ACC112 (cell line): ENCODE measurements at regions not wholly inside any gene's neighbourhood (a gene's known extent, or its start where the extent isn't known, plus 50 kb on each side); places are given as distances from the start of the nearest gene placed in this dataset.

ENCODE experiments used
- H2AFZ ChIP-seq: fragments of 200-600 bp; sonication (generic); one replicate; pipeline ENCODE4 v1.6.0; 2017; ENCODE audit warnings: antibody characterized with exemption, low read length; ENCODE audit not compliant: unreplicated experiment
- H3K27ac ChIP-seq: fragments of 200-600 bp; sonication (generic); 2 replicates; pipeline ENCODE4 v1.5.1; 2014; ENCODE audit warnings: low read depth, mild to moderate bottlenecking, antibody characterized with exemption, low read length, moderate library complexity
- H3K27me3 ChIP-seq: fragments of 200-600 bp; sonication (generic); 2 replicates; pipeline ENCODE4 v1.6.1; 2014; ENCODE audit warnings: mild to moderate bottlenecking, antibody characterized with exemption, low read length, moderate library complexity, mixed read lengths; ENCODE audit not compliant: insufficient read depth
- H3K36me3 ChIP-seq: fragments of 200-600 bp; sonication (generic); 2 replicates; pipeline ENCODE4 v1.6.1; 2016; ENCODE audit warnings: mild to moderate bottlenecking, antibody characterized with exemption, low read length, moderate library complexity, mixed read lengths; ENCODE audit not compliant: insufficient read depth
- H3K4me1 ChIP-seq: fragments of 200-600 bp; sonication (generic); one replicate; pipeline ENCODE4 v1.6.1; 2016; ENCODE audit warnings: low read length, mixed read lengths; ENCODE audit not compliant: insufficient read depth, unreplicated experiment, control insufficient read depth
- H3K4me3 ChIP-seq: fragments of 200-600 bp; sonication (generic); 2 replicates; pipeline ENCODE4 v1.5.1; 2014; ENCODE audit warnings: mild to moderate bottlenecking, low read depth, low read length
- H3K79me2 ChIP-seq: fragments of 200-600 bp; sonication (generic); one replicate; pipeline ENCODE4 v1.6.0; 2016; ENCODE audit warnings: low read length; ENCODE audit not compliant: control insufficient read depth, unreplicated experiment, insufficient read depth

DNA sequence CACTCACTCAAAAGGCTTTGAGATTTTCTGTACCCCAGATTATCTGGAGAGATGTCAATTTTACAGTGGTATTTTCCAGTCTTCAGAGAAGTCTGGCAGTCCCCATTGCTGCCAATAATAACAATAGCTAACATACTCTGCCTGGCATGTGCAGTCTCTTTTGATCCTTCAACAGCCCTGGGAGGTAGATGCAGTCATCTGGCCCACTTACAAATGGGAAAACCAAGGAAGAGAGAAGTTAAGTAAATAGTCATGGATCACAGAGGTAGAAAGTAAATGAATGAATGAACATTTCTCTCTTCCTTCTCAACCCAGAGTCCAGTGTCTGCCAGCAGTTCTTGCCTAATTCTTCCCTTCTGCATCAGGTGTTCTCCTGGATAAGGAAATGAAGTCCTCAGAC is 113.0 kb upstream of the EDNRA start:
- H3K4me3 ChIP-seq: no peak overlapping the region
- no peak overlapping the region for H2AFZ ChIP-seq
- H3K27me3 ChIP-seq: no peaks in the 10 kb centered on the region
- H3K36me3 ChIP-seq: no peaks in the 10 kb centered on the region; the same call in 1 of the 2 replicates
- H3K79me2 ChIP-seq: no peaks in the 10 kb centered on the region
- H3K27ac ChIP-seq: no peak overlapping the region
- H3K4me1 ChIP-seq: peaks cover 58% of the 10 kb centered on the region

DNA sequence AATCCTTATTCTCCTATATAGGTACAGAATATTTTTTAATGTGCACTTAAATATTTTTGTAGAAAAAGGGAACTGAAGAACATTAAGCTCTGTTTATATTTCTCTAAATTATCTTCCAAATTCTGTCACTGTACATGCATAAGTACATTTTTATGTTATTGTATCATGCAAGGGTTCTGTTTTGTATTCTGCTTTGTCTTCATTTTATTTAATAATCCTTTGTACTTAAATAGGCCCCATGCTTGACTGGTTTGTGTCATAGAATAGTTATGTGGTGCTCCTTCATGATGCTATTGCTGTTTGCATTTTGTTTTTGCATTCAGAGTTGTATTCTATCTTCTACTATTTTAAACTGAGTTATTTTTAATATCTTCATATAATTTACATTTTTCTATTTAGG is 111.9 kb upstream of the EDNRA start:
- no peaks in the 10 kb centered on the region; the same call in 1 of the 2 replicates for H3K36me3 ChIP-seq
- no peak overlapping the region for H2AFZ ChIP-seq
- peaks cover 54% of the 10 kb centered on the region for H3K4me1 ChIP-seq
- H3K4me3 ChIP-seq: no peak overlapping the region
- H3K79me2 ChIP-seq: no peaks in the 10 kb centered on the region
- H3K27me3 ChIP-seq: no peaks in the 10 kb centered on the region
- H3K27ac ChIP-seq: no peak overlapping the region

DNA sequence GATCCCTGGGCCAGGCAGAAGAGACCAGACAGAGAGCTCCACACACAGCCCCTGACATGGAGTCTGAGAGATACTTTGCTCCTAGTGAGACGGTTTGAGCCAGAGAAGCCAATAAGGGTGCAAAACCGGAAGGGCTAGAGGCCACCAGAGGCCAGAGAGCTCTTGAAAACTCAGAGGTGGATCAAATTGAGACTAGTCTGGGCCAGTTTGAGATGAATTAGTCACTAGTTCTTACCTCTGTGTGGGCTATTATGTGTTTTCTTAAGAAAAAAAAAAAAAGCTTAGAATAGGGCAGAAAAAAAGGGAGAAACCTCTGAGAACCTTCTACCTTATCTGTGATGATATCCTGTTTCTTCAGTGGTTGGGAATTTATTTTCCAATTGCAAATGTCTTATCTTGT is 110.4 kb upstream of the EDNRA start:
- Histone ChIP-seq H3K4me3 (no peak overlapping the region), H3K27me3 (no peaks in the 10 kb centered on the region), H3K36me3 (no peaks in the 10 kb centered on the region; the same call in 1 of the 2 replicates), H3K27ac (peak overlapping the region; percentile 82), H3K79me2 (no peaks in the 10 kb centered on the region), H3K4me1 (peaks cover 54% of the 10 kb centered on the region), H2AFZ (peak overlapping the region; percentile 63)

DNA sequence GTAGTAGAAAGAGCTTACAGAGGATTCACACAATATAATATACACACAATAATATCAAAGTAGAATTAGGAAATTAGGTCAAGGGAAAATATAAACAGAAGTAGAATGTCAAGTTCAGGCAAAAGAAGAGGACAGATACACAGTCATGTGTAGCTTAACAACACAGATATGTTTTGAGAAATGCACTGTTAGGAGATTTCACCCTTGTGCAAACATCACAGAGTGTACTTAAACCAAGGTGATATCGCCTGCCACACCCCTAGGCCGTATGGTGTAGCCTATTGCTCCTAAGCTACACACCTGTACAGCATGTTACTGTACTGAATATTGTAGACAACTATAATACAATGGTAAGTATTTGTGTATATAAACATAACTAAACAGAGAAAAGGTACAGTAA is 110.0 kb upstream of the EDNRA start:
- no peaks in the 10 kb centered on the region; the same call in 1 of the 2 replicates for H3K36me3 ChIP-seq

DNA sequence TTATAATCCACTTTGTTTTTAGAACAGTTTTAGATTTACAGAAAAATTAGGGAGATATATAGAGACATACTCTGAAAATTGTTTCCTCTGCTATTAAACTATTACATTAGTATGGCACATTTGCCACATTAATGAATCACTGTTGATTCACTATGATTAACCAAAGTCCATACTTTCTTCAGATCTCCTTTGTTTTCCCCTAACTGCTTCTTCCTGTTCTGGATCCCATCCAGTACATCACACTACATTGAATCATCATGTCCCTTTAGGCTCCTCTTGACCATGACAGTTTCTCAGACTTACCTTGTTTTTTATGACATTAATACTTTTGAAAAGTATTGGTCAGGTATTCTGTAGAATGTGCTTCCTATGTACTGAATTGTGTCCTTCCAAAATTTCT is 109.2 kb upstream of the EDNRA start:
- H3K4me3 ChIP-seq: no peak overlapping the region
- H3K27ac ChIP-seq: peak overlapping the region; percentile 82
- H3K27me3 ChIP-seq: no peaks in the 10 kb centered on the region
- no peaks in the 10 kb centered on the region for H3K79me2 ChIP-seq
- H3K36me3 ChIP-seq: no peaks in the 10 kb centered on the region; the same call in 1 of the 2 replicates
- H3K4me1 ChIP-seq: peaks cover 54% of the 10 kb centered on the region
- H2AFZ ChIP-seq: no peak overlapping the region

More for the DNA sequence above, 110.0 kb upstream of the EDNRA start:
- no peaks in the 10 kb centered on the region for H3K79me2 ChIP-seq
- H3K27me3 ChIP-seq: no peaks in the 10 kb centered on the region
- no peak overlapping the region for H3K4me3 ChIP-seq
- peaks cover 54% of the 10 kb centered on the region for H3K4me1 ChIP-seq
- H2AFZ ChIP-seq: no peak overlapping the region
- H3K27ac ChIP-seq: peak overlapping the region; percentile 82

DNA sequence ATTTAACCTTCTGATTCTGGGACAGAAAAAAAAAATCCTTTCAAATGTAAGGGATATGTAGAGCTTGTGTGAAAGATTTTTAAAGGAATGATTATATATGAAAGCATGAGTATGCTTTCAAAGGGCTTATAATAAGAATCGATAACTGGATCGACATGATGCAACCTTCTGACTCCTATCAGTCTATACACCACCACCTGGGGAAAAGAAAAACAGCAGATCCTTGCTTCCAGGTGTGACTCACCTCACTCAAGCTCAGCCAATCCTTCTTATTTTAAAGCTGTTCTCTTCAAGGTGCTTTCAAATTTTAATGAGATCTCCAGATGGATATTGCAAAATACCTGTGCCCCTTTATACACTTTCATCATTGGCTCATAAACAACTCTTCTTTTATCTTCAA is 102.1 kb upstream of the EDNRA start:
- no peaks in the 10 kb centered on the region for H3K27me3 ChIP-seq
- no peak overlapping the region for H2AFZ ChIP-seq
- no peaks in the 10 kb centered on the region for H3K79me2 ChIP-seq
- no peak overlapping the region for H3K4me3 ChIP-seq
- H3K4me1 ChIP-seq: no peaks in the 10 kb centered on the region
- no peaks in the 10 kb centered on the region for H3K36me3 ChIP-seq
- no peak overlapping the region for H3K27ac ChIP-seq

DNA sequence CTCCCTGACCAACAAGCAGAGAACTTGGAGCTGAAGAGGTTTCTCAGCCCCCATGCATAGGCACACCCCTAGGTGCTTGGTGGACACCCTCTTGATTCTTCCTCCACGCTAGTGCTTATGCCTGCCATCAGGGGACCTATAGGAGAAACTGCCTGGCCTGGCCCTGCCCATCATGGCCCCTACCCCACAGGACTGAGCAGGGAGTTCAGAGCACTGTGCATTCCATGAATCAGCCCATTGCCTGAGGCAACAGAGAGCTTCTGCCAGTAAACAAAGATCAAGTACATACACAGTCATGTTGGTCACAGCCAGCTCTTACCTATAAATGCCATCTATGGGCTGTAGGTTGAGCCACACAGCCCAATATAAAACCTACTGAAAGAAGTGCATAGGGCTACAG is 99.1 kb upstream of the EDNRA start:
- H3K27ac ChIP-seq: no peak overlapping the region
- no peaks in the 10 kb centered on the region for H3K79me2 ChIP-seq
- no peak overlapping the region for H3K4me3 ChIP-seq
- H3K4me1 ChIP-seq: no peaks in the 10 kb centered on the region
- no peaks in the 10 kb centered on the region for H3K27me3 ChIP-seq
- no peaks in the 10 kb centered on the region for H3K36me3 ChIP-seq
- H2AFZ ChIP-seq: no peak overlapping the region

DNA sequence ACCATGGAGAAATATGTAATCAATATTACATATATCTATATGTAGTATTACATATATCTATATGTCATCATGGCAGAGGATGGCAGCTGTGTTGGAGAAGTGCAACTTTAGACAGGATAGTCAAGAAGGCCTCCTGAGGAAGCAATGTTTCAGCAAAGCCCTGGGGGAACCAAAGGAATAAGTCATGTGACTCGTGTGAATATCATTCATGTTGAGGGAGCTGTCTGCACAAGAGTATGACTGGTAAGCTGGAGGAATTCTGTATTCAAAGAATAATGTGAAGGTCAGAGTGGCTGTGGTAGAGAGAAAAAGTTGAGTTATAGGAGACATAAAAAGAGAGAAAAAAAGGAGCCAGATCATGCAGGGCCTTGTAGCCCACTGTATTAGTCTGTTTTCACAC is 92.9 kb upstream of the EDNRA start:
- Histone ChIP-seq H3K4me1 (no peaks in the 10 kb centered on the region), H3K27me3 (no peaks in the 10 kb centered on the region), H3K27ac (no peak overlapping the region), H3K4me3 (no peak overlapping the region), H3K79me2 (no peaks in the 10 kb centered on the region), H3K36me3 (no peaks in the 10 kb centered on the region), H2AFZ (no peak overlapping the region)

DNA sequence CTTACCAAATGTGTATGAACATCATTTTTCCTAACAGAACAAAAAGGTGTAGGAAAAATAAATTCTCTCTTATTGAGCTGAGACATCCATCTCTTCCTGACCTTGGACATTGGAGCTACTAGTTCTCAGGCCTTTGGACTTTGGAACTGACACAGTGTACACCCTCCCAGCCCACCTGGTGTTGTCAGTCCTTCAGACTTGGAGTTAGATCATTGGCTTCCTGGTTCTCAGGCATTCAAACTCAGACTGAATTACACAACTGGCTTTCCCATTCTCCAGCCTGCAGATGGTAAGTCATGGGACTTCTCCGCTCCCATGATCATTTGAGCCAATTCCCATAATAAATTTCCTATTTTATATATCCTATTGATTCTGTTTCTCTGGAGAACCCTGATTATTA is 84.8 kb upstream of the EDNRA start:
- Histone ChIP-seq H3K36me3 (no peaks in the 10 kb centered on the region), H3K27me3 (no peaks in the 10 kb centered on the region), H3K4me1 (no peaks in the 10 kb centered on the region), H3K27ac (no peak overlapping the region), H3K4me3 (no peak overlapping the region), H2AFZ (no peak overlapping the region), H3K79me2 (no peaks in the 10 kb centered on the region)

DNA sequence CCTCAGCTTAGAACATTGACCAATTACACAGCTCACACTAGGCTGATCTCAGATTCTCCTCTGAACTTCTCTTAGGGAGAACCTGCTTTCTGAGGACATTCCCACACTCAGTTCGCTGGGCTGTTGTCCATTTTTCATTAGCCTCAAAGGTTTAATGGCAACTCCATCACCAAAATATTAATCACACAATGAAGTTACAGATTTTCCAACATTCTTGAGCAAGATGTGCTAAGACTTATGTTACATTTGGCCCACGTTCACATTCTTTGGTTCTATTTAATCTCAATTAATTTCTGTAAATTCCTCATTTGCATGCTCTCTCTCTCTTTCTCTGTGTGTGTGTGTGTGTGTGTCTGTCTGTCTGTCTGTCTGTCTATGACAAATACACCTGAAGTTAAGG is 82.3 kb upstream of the EDNRA start:
- H3K4me3 ChIP-seq: no peak overlapping the region
- no peaks in the 10 kb centered on the region for H3K36me3 ChIP-seq
- no peak overlapping the region for H2AFZ ChIP-seq
- H3K79me2 ChIP-seq: no peaks in the 10 kb centered on the region
- no peaks in the 10 kb centered on the region for H3K4me1 ChIP-seq
- H3K27me3 ChIP-seq: no peaks in the 10 kb centered on the region
- H3K27ac ChIP-seq: no peak overlapping the region

DNA sequence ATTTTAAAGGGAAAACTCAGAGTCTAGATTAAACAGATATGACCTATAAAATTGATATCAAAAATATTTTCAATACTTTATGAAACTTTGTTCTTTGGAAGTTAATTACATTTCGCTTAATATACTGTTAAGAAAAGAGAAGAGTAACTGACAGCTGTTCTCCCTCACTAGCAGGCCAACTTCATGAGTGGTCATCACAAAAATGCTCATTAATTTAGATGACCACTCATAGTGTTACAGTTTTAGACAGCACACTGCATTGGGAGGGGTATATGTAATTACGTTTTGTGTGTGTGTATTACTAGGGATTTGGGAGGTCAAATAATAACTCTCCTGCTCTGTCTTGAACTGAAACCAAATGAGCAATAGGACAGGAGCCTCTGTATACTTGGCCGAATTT is 80.2 kb upstream of the EDNRA start:
- Histone ChIP-seq H3K36me3 (no peaks in the 10 kb centered on the region), H3K27me3 (no peaks in the 10 kb centered on the region), H3K27ac (no peak overlapping the region), H3K79me2 (no peaks in the 10 kb centered on the region), H3K4me1 (no peaks in the 10 kb centered on the region), H2AFZ (no peak overlapping the region), H3K4me3 (no peak overlapping the region)
